ENCODE measurements at regions not wholly inside any gene's neighbourhood (a gene's known extent, or its start where the extent isn't known, plus 50 kb on each side); places are given as distances from the start of the nearest gene placed in this dataset.

DNA sequence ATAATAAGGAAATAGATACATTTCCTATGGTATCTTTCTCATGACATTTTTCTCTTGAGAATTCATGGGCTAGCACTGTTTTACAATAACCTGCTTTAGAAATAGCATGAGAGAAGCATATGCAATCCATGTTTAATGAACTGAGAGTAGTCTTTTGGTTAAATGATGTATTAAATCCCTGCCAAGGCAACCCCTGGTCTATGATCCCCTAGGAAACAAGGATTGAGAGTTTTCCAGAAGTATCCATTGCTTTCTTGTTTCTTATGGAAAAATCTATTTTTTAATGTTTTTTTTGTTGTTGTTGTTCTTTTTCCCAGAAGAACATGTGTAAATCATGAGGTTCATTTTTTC, 390.5 kb upstream of the HSF2 start:
- TF ChIP-seq, protein P1, sequence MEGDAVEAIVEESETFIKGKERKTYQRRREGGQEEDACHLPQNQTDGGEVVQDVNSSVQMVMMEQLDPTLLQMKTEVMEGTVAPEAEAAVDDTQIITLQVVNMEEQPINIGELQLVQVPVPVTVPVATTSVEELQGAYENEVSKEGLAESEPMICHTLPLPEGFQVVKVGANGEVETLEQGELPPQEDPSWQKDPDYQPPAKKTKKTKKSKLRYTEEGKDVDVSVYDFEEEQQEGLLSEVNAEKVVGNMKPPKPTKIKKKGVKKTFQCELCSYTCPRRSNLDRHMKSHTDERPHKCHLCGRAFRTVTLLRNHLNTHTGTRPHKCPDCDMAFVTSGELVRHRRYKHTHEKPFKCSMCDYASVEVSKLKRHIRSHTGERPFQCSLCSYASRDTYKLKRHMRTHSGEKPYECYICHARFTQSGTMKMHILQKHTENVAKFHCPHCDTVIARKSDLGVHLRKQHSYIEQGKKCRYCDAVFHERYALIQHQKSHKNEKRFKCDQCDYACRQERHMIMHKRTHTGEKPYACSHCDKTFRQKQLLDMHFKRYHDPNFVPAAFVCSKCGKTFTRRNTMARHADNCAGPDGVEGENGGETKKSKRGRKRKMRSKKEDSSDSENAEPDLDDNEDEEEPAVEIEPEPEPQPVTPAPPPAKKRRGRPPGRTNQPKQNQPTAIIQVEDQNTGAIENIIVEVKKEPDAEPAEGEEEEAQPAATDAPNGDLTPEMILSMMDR (IDR thresholded peaks at IDR 0.05) = no peak
- TF ChIP-seq POLR2AphosphoS5 (IDR thresholded peaks at IDR 0.05; ENCODE audit: low read depth, low read length) (no peak), TCF7L2 (IDR thresholded peaks at IDR 0.05; ENCODE audit: low read depth, low read length) (no peak)
- TF ChIP-seq, protein P2, sequence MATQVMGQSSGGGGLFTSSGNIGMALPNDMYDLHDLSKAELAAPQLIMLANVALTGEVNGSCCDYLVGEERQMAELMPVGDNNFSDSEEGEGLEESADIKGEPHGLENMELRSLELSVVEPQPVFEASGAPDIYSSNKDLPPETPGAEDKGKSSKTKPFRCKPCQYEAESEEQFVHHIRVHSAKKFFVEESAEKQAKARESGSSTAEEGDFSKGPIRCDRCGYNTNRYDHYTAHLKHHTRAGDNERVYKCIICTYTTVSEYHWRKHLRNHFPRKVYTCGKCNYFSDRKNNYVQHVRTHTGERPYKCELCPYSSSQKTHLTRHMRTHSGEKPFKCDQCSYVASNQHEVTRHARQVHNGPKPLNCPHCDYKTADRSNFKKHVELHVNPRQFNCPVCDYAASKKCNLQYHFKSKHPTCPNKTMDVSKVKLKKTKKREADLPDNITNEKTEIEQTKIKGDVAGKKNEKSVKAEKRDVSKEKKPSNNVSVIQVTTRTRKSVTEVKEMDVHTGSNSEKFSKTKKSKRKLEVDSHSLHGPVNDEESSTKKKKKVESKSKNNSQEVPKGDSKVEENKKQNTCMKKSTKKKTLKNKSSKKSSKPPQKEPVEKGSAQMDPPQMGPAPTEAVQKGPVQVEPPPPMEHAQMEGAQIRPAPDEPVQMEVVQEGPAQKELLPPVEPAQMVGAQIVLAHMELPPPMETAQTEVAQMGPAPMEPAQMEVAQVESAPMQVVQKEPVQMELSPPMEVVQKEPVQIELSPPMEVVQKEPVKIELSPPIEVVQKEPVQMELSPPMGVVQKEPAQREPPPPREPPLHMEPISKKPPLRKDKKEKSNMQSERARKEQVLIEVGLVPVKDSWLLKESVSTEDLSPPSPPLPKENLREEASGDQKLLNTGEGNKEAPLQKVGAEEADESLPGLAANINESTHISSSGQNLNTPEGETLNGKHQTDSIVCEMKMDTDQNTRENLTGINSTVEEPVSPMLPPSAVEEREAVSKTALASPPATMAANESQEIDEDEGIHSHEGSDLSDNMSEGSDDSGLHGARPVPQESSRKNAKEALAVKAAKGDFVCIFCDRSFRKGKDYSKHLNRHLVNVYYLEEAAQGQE (IDR thresholded peaks at IDR 0.05; ENCODE audit: insufficient read depth in 1 of 2, low read depth in 2 of 2, low read length in 1 of 2) = no peak

All from Panc1 (cell line).